ENCODE measurements at regions not wholly inside any gene's neighbourhood (a gene's known extent, or its start where the extent isn't known, plus 50 kb on each side); places are given as distances from the start of the nearest gene placed in this dataset.

DNA sequence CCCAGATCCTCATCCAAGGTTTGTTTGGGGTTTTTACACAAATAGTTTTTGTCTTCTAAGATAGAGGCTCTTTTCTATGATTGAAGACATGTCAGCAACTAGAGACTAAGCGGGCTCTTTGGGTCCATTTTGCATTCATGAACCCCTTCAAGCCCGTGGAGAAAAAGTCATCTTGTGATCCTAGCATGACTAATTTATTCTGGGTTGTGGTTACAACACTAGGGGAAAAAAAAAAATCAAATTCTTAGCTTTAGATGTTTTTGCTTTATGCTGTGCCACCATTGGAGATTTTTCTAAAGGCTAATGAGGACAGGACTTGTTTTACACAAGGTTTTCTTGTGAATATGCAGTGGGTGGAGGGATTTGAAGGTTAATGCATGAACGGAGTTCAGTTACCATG lies 440.0 kb downstream of the PCDH7 start:
- H3K9me3 Mint-ChIP-seq (ENCODE audit: low read depth, unreplicated experiment): no peaks in the 10 kb centered on the region
- intact Hi-C loops (cut with micrococcal nuclease; ENCODE audit: unreplicated experiment): no loop called here
- CTCF ChIA-PET: no interaction called here
- H3K27ac Mint-ChIP-seq (ENCODE audit: unreplicated experiment): no peak overlapping the region
- no peaks in the 10 kb centered on the region for H3K36me3 Mint-ChIP-seq (ENCODE audit: insufficient read depth, unreplicated experiment)
- no TSS peak for BruUV-seq (replicated peaks)
- no peak for DNase-seq
- H3K4me1 Mint-ChIP-seq (ENCODE audit: low read depth, unreplicated experiment): no peaks in the 10 kb centered on the region
- no peaks in the 10 kb centered on the region for H3K27me3 Mint-ChIP-seq (ENCODE audit: unreplicated experiment)
- H3K4me3 Mint-ChIP-seq (ENCODE audit: low read depth, unreplicated experiment): no peak overlapping the region
- TF ChIP-seq, protein P1, sequence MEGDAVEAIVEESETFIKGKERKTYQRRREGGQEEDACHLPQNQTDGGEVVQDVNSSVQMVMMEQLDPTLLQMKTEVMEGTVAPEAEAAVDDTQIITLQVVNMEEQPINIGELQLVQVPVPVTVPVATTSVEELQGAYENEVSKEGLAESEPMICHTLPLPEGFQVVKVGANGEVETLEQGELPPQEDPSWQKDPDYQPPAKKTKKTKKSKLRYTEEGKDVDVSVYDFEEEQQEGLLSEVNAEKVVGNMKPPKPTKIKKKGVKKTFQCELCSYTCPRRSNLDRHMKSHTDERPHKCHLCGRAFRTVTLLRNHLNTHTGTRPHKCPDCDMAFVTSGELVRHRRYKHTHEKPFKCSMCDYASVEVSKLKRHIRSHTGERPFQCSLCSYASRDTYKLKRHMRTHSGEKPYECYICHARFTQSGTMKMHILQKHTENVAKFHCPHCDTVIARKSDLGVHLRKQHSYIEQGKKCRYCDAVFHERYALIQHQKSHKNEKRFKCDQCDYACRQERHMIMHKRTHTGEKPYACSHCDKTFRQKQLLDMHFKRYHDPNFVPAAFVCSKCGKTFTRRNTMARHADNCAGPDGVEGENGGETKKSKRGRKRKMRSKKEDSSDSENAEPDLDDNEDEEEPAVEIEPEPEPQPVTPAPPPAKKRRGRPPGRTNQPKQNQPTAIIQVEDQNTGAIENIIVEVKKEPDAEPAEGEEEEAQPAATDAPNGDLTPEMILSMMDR (IDR thresholded peaks at IDR 0.05; ENCODE audit: unreplicated experiment): no peak

DNA sequence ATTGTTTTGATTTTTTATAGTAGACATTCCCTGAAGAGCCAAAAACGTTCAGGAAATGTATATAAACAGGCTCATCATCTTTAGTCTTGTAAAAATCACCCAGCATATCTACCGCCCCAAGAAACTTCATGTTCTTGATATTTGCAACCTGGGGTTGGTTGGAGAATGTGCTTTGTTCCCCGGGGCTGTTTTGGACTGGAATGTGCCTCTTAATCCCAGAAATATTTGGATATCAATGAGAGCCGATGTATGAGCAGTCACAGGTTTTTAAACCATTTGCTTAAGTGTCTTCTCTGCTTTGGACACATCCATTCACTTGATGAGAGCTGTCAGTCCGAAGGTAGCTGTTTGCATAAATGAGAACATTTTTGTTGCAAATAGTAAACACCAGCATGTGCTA lies 449.7 kb downstream of the PCDH7 start:
- BruUV-seq (replicated peaks): no TSS peak
- H3K4me1 Mint-ChIP-seq (ENCODE audit: low read depth, unreplicated experiment): no peaks in the 10 kb centered on the region
- CTCF ChIA-PET: no interaction called here
- no peak overlapping the region for H3K4me3 Mint-ChIP-seq (ENCODE audit: low read depth, unreplicated experiment)
- H3K27me3 Mint-ChIP-seq (ENCODE audit: unreplicated experiment): no peaks in the 10 kb centered on the region
- intact Hi-C loops (cut with micrococcal nuclease; ENCODE audit: unreplicated experiment): no loop called here
- TF ChIP-seq, protein P1 (IDR thresholded peaks at IDR 0.05; ENCODE audit: unreplicated experiment): no peak
- H3K36me3 Mint-ChIP-seq (ENCODE audit: insufficient read depth, unreplicated experiment): no peaks in the 10 kb centered on the region
- DNase-seq: no peak
- no peak overlapping the region for H3K27ac Mint-ChIP-seq (ENCODE audit: unreplicated experiment)
- no peaks in the 10 kb centered on the region for H3K9me3 Mint-ChIP-seq (ENCODE audit: low read depth, unreplicated experiment)

DNA sequence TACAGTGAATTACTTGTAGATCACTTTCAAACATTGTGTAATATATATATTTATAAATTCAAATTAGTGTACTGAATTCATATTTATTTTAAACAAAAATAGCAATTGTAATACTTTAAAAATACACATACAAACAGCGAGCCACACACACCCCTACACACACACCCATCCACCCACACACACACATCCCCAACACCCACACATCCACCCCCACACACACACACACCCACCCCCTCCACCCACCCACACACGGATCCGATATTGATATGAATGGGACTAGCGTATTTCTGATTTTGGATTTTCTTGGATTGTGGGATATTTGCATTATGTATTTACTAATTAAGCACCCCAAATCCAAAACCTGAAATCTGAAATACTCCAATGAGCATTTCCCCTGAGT lies 451.2 kb downstream of the PCDH7 start:
- BruUV-seq (replicated peaks): no TSS peak
- CTCF ChIA-PET: no interaction called here
- TF ChIP-seq, protein P1 (IDR thresholded peaks at IDR 0.05; ENCODE audit: unreplicated experiment): no peak

DNA sequence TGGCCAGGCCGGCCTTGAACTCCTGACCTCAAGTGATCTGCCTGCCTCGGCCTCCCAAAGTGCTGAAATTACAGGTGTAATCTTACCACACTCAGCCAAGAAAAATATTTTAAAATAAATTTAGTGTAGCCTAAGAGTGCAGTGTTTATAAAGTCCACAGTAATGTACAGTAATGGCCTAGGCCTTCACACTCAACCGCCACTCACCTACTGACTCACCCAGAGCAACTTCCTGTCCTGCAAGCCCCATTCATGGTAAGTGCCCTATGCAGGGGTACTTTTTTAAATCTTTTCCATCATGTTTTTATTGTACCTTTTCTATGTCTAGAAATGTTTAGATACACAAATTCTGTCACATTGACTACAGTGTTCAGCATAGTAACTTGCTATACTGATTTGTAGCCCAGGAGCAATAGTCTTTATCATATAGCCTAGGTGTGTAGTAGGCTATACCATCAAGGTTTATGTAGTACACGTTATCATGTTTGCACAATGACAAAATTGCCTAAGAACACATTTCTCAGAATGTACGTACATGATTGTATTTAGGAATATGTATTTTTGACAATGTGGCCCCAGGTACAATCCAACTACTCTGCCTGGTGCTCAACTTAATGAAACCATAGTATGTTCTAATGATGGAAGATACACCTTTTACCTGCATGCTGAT lies 455.2 kb downstream of the PCDH7 start:
- H3K9me3 Mint-ChIP-seq (ENCODE audit: low read depth, unreplicated experiment): no peaks in the 10 kb centered on the region
- no peaks in the 10 kb centered on the region for H3K27me3 Mint-ChIP-seq (ENCODE audit: unreplicated experiment)
- no peaks in the 10 kb centered on the region for H3K4me1 Mint-ChIP-seq (ENCODE audit: low read depth, unreplicated experiment)
- intact Hi-C loops (cut with micrococcal nuclease; ENCODE audit: unreplicated experiment): no loop called here
- no peak for DNase-seq
- no TSS peak for BruUV-seq (replicated peaks)
- CTCF ChIA-PET: no interaction called here
- no peaks in the 10 kb centered on the region for H3K36me3 Mint-ChIP-seq (ENCODE audit: insufficient read depth, unreplicated experiment)
- no peak overlapping the region for H3K4me3 Mint-ChIP-seq (ENCODE audit: low read depth, unreplicated experiment)
- no peak overlapping the region for H3K27ac Mint-ChIP-seq (ENCODE audit: unreplicated experiment)
- TF ChIP-seq, protein P1 (IDR thresholded peaks at IDR 0.05; ENCODE audit: unreplicated experiment): no peak

More for the DNA sequence above, 451.2 kb downstream of the PCDH7 start:
- no peaks in the 10 kb centered on the region for H3K36me3 Mint-ChIP-seq (ENCODE audit: insufficient read depth, unreplicated experiment)
- no peak overlapping the region for H3K4me3 Mint-ChIP-seq (ENCODE audit: low read depth, unreplicated experiment)
- intact Hi-C loops (cut with micrococcal nuclease; ENCODE audit: unreplicated experiment): no loop called here
- H3K4me1 Mint-ChIP-seq (ENCODE audit: low read depth, unreplicated experiment): no peaks in the 10 kb centered on the region
- no peak for DNase-seq
- no peak overlapping the region for H3K27ac Mint-ChIP-seq (ENCODE audit: unreplicated experiment)
- H3K9me3 Mint-ChIP-seq (ENCODE audit: low read depth, unreplicated experiment): no peaks in the 10 kb centered on the region
- H3K27me3 Mint-ChIP-seq (ENCODE audit: unreplicated experiment): no peaks in the 10 kb centered on the region

All from Calu3 (cell line).